Panc1 (cell line): ENCODE measurements at regions not wholly inside any gene's neighbourhood (a gene's known extent, or its start where the extent isn't known, plus 50 kb on each side); places are given as distances from the start of the nearest gene placed in this dataset.

Source experiments
- ATAC-seq: fragments of 200-7000 bp; cut with Tn5 transposase; 2 replicates; pipeline ENCODE4 v1.9.1; 2020; ENCODE audit warnings: mild to moderate bottlenecking, moderate library complexity
- BruUV-seq: library from RNA; stranded (reverse); fragments of 400-500 nt; replicated peaks from 2 replicates; lab custom pipeline; 2021; lab: Mats Ljungman, UMichigan
- CTCF ChIA-PET: fragments of 300-600 bp; sonication (Branson Sonifier 250); formaldehyde crosslinking; loops from one replicate; lab custom pipeline; 2022; ENCODE audit warnings: antibody characterized with exemption; lab: Charles Lee
- POLR2A ChIA-PET: fragments of 300-600 bp; sonication (Branson Sonifier 250); formaldehyde crosslinking; loops from one replicate; lab custom pipeline; 2022; ENCODE audit warnings: antibody characterized with exemption; lab: Charles Lee
- DNase-seq: peaks from one replicate; pipeline ENCODE4 v3.0.0-alpha.2; 2010; ENCODE audit warnings: low read depth, low spot score
- H3K27ac ChIP-seq: 2 replicates; pipeline ENCODE4 v1.5.1; 2011; ENCODE audit warnings: mild to moderate bottlenecking, low read length, inconsistent platforms
- H3K27me3 ChIP-seq: fragments of 200-500 bp; sonication (Bioruptor generic); 2 replicates; pipeline ENCODE4 v1.6.0; 2014; ENCODE audit warnings: low read length, inconsistent platforms; ENCODE audit not compliant: control insufficient read depth, insufficient read depth
- H3K36me3 ChIP-seq: fragments of 200-500 bp; sonication (Bioruptor generic); 2 replicates; pipeline ENCODE4 v1.5.1; 2014; ENCODE audit warnings: inconsistent platforms, mild to moderate bottlenecking, low read length, moderate library complexity; ENCODE audit not compliant: control insufficient read depth, insufficient read depth
- H3K4me1 ChIP-seq: 2 replicates; pipeline ENCODE4 v1.5.1; 2011; ENCODE audit warnings: inconsistent platforms, mild to moderate bottlenecking, low read length, moderate library complexity; ENCODE audit not compliant: control insufficient read depth, insufficient read depth
- H3K4me3 ChIP-seq, 2 experiments: 2 replicates each; pipeline ENCODE4 v1.5.1; 2011 to 2012; ENCODE audit warnings: low read depth in 2 of 2, low read length in 2 of 2, mild to moderate bottlenecking in 2 of 2, inconsistent platforms in 1 of 2, moderate library complexity in 1 of 2
- H3K9me3 ChIP-seq: fragments of 200-500 bp; sonication (Bioruptor generic); 2 replicates; pipeline ENCODE4 v1.5.1; 2014; ENCODE audit warnings: low read depth, mild to moderate bottlenecking, inconsistent platforms, low read length, moderate library complexity; ENCODE audit not compliant: control insufficient read depth, insufficient read depth
- CTCF ChIP-seq: fragments of 450-650 bp; IDR thresholded peaks from 2 replicates; pipeline ENCODE4 v1.5.1; 2017; ENCODE audit warnings: mild to moderate bottlenecking
- POLR2AphosphoS5 ChIP-seq: IDR thresholded peaks from 2 replicates; pipeline ENCODE4 v1.6.1; 2012; ENCODE audit warnings: mild to moderate bottlenecking, low read depth, low read length, moderate library complexity
- REST ChIP-seq, 2 experiments: IDR thresholded peaks; 2 replicates each; pipeline ENCODE4 v1.6.1; 2011 to 2012; ENCODE audit warnings: low read depth in 2 of 2, control low read depth in 1 of 2, low read length in 1 of 2, mild to moderate bottlenecking in 1 of 2, moderate library complexity in 1 of 2; ENCODE audit not compliant: insufficient read depth in 1 of 2
- SIN3A ChIP-seq: IDR thresholded peaks from 2 replicates; pipeline ENCODE4 v1.6.1; 2012; ENCODE audit warnings: low read depth, mild to moderate bottlenecking, low read length, moderate library complexity, borderline replicate concordance; ENCODE audit not compliant: insufficient read depth
- TCF7L2 ChIP-seq: IDR thresholded peaks from 2 replicates; pipeline ENCODE4 v1.6.1; 2011; ENCODE audit warnings: mild to moderate bottlenecking, low read depth, low read length, inconsistent platforms
- in situ Hi-C: cut with HindIII; loops from 2 replicates; pipeline ENCODE4 v1.10.0; 2016; ENCODE audit warnings: low sequenced_read_pairs, low pct_unique_long_range_greater_than_20kb
- intact Hi-C: fragments of 100-400 bp; cut with micrococcal nuclease; formaldehyde crosslinking; loops from one replicate; pipeline ENCODE4 v1.10.0; 2022; ENCODE audit not compliant: unreplicated experiment

- BruUV-seq = no TSS peak
- Histone ChIP-seq H3K36me3 (no peaks in the 10 kb centered on the region), H3K27me3 (peaks cover 11% of the 10 kb centered on the region; the same call in 1 of the 2 replicates), H3K27ac (no peak overlapping the region), H3K4me3 (no peak overlapping the region), H3K4me1 (no peaks in the 10 kb centered on the region), H3K9me3 (no peaks in the 10 kb centered on the region)
- CTCF ChIA-PET = no interaction called here
- ATAC-seq (no peak), DNase-seq (no peak)
- intact Hi-C loops = no loop called here
- POLR2A ChIA-PET = no interaction called here
- TF ChIP-seq CTCF (no peak), SIN3A (no peak), TCF7L2 (no peak), POLR2AphosphoS5 (no peak), REST (IDR thresholded peaks at IDR 0.05; ENCODE audit: insufficient read depth in 1 of 2, low read depth in 2 of 2, low read length in 1 of 2) (no peak)
- in situ Hi-C loops = no loop called here
Observed at GRCh38 chr5:36759117-36759516, 117.5 kb upstream of the NIPBL start.

- BruUV-seq = no TSS peak
- POLR2A ChIA-PET = no interaction called here
- intact Hi-C loops (no loop called here), in situ Hi-C loops (no loop called here)
- Histone ChIP-seq H3K4me1 (no peaks in the 10 kb centered on the region), H3K36me3 (no peaks in the 10 kb centered on the region), H3K27ac (no peak overlapping the region), H3K4me3 (no peak overlapping the region), H3K9me3 (no peaks in the 10 kb centered on the region), H3K27me3 (peaks cover 5% of the 10 kb centered on the region)
- CTCF ChIA-PET = no interaction called here
- DNase-seq (no peak), ATAC-seq (no peak)
- no peak for TF ChIP-seq POLR2AphosphoS5
- no peak for TF ChIP-seq SIN3A
- TF ChIP-seq TCF7L2 = no peak
- no peak for TF ChIP-seq CTCF
- TF ChIP-seq REST (IDR thresholded peaks at IDR 0.05; ENCODE audit: insufficient read depth in 1 of 2, low read depth in 2 of 2, low read length in 1 of 2) = no peak
Observed at GRCh38 chr5:36763454-36763853, 113.1 kb upstream of the NIPBL start.
